IPS-15b (cell line): ENCODE measurements at regions not wholly inside any gene's neighbourhood (a gene's known extent, or its start where the extent isn't known, plus 50 kb on each side); places are given as distances from the start of the nearest gene placed in this dataset.

ENCODE experiments used
- H3K27me3 ChIP-seq: one replicate; pipeline ENCODE4 v1.6.1; 2013; ENCODE audit warnings: low read length; ENCODE audit not compliant: control insufficient read depth, insufficient read depth
- H3K36me3 ChIP-seq: one replicate; pipeline ENCODE4 v1.6.1; 2013; ENCODE audit warnings: low read length; ENCODE audit not compliant: control insufficient read depth, insufficient read depth
- H3K4me1 ChIP-seq: one replicate; pipeline ENCODE4 v1.6.1; 2013; ENCODE audit warnings: mild to moderate bottlenecking, low read length; ENCODE audit not compliant: control insufficient read depth, insufficient read depth
- H3K4me3 ChIP-seq: one replicate; pipeline ENCODE4 v1.5.1; 2013; ENCODE audit warnings: low read depth, low read length
- H3K9ac ChIP-seq: one replicate; pipeline ENCODE4 v1.6.1; 2013; ENCODE audit warnings: low read depth, mild to moderate bottlenecking, low read length
- H3K9me3 ChIP-seq: one replicate; pipeline ENCODE4 v1.6.1; 2013; ENCODE audit warnings: mild to moderate bottlenecking, low read length; ENCODE audit not compliant: control insufficient read depth, insufficient read depth

GRCh38 chr1:2925918-2926317 is 95.3 kb upstream of the ACTRT2 start:
- Histone ChIP-seq H3K4me3 (no peak overlapping the region), H3K9ac (no peak overlapping the region), H3K9me3 (no peaks in the 10 kb centered on the region), H3K27me3 (no peaks in the 10 kb centered on the region), H3K36me3 (no peaks in the 10 kb centered on the region), H3K4me1 (no peaks in the 10 kb centered on the region)

GRCh38 chr1:2926447-2927055 is 94.7 kb upstream of the ACTRT2 start:
- no peaks in the 10 kb centered on the region for H3K36me3 ChIP-seq
- H3K4me3 ChIP-seq: no peak overlapping the region
- H3K9me3 ChIP-seq: no peaks in the 10 kb centered on the region
- no peaks in the 10 kb centered on the region for H3K27me3 ChIP-seq
- H3K9ac ChIP-seq: no peak overlapping the region
- H3K4me1 ChIP-seq: no peaks in the 10 kb centered on the region

GRCh38 chr1:2927393-2928360 is 93.6 kb upstream of the ACTRT2 start:
- Histone ChIP-seq H3K36me3 (no peaks in the 10 kb centered on the region), H3K4me1 (no peaks in the 10 kb centered on the region), H3K9ac (no peak overlapping the region), H3K4me3 (no peak overlapping the region), H3K27me3 (no peaks in the 10 kb centered on the region), H3K9me3 (no peaks in the 10 kb centered on the region)

- Histone ChIP-seq H3K4me1 (no peaks in the 10 kb centered on the region), H3K36me3 (no peaks in the 10 kb centered on the region), H3K27me3 (no peaks in the 10 kb centered on the region), H3K4me3 (no peak overlapping the region), H3K9ac (no peak overlapping the region), H3K9me3 (no peaks in the 10 kb centered on the region)
Measured at GRCh38 chr1:2928366-2929325, 92.6 kb upstream of the ACTRT2 start.

GRCh38 chr1:2929335-2929734 is 91.9 kb upstream of the ACTRT2 start:
- Histone ChIP-seq H3K9me3 (no peaks in the 10 kb centered on the region), H3K36me3 (no peaks in the 10 kb centered on the region), H3K27me3 (no peaks in the 10 kb centered on the region), H3K4me1 (no peaks in the 10 kb centered on the region), H3K9ac (no peak overlapping the region), H3K4me3 (no peak overlapping the region)

GRCh38 chr1:2930016-2930815 is 91.1 kb upstream of the ACTRT2 start:
- Histone ChIP-seq H3K36me3 (no peaks in the 10 kb centered on the region), H3K4me1 (no peaks in the 10 kb centered on the region), H3K27me3 (no peaks in the 10 kb centered on the region), H3K9me3 (no peaks in the 10 kb centered on the region), H3K4me3 (no peak overlapping the region), H3K9ac (no peak overlapping the region)

- Histone ChIP-seq H3K4me1 (no peaks in the 10 kb centered on the region), H3K4me3 (no peak overlapping the region), H3K9me3 (no peaks in the 10 kb centered on the region), H3K9ac (no peak overlapping the region), H3K27me3 (no peaks in the 10 kb centered on the region), H3K36me3 (no peaks in the 10 kb centered on the region)
Measured at GRCh38 chr1:2930913-2931723, 90.1 kb upstream of the ACTRT2 start.

- Histone ChIP-seq H3K27me3 (no peaks in the 10 kb centered on the region), H3K9me3 (no peaks in the 10 kb centered on the region), H3K4me3 (no peak overlapping the region), H3K4me1 (no peaks in the 10 kb centered on the region), H3K9ac (no peak overlapping the region), H3K36me3 (no peaks in the 10 kb centered on the region)
Measured at GRCh38 chr1:2931724-2932401, 89.4 kb upstream of the ACTRT2 start.

- no peaks in the 10 kb centered on the region for H3K36me3 ChIP-seq
- no peak overlapping the region for H3K9ac ChIP-seq
- no peaks in the 10 kb centered on the region for H3K4me1 ChIP-seq
- no peaks in the 10 kb centered on the region for H3K9me3 ChIP-seq
- no peaks in the 10 kb centered on the region for H3K27me3 ChIP-seq
- H3K4me3 ChIP-seq: no peak overlapping the region
Measured at GRCh38 chr1:2932671-2933350, 88.5 kb upstream of the ACTRT2 start.
